Hippocampal formation (tissue), 2 donors: ENCODE measurements at regions not wholly inside any gene's neighbourhood (a gene's known extent, or its start where the extent isn't known, plus 50 kb on each side); places are given as distances from the start of the nearest gene placed in this dataset.
"Not testable (repeated sequence)": the region's sequence is repeated elsewhere in the genome, so short reads cannot be mapped to it uniquely, and the experiment has no call there.

Experiments used
- DNase-seq, 2 donors: peaks; one replicate each; lab custom pipeline; 2025; lab: John Stamatoyannopoulos, UW

DNA sequence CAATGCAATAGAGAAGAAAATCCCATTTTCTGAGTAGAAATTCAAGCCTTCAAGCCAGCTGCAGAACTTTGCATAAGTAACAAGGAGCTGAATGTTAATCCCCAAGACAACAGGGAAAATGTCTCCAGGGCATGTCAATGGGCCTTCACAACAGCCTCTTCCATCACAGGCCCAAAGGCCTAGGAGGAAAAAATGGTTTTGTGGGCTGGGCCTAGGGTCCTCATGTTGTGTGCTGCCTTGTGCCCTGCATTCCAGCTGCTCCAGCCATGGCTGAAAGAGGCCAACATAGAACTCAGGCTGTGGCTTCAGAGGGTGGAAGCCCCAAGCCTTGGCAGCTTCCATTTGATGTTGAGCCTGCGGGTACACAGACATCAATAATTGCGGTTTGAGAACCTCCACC lies 1208.8 kb downstream of the PLA2G4A start:
- not testable (repeated sequence) for DNase-seq

- no peak for DNase-seq
Observed at GRCh38 chr1:188043536-188044245, 1214.9 kb downstream of the PLA2G4A start.

- no peak for DNase-seq
Observed at GRCh38 chr1:188050250-188050649, 1221.5 kb downstream of the PLA2G4A start.

DNA sequence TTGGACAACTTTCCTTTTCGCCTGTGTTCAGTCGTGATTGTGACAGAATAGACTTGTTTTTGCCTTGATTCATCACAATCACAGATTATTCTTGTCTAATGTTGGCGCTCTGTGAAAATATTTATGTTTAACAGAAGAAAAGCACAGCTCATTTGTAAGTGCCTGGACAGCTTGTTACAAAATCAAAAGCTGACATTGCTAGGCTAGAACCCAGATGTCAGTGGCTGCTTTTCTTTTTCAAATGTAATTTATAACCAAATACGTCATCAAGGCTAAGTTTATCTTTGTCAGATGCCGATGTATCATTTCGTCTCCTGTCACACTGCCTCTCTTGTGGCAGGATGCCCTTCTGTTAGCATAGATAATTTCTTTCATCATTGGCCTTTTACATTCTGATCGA lies 1227.3 kb downstream of the PLA2G4A start:
- DNase-seq, result no peak

DNA sequence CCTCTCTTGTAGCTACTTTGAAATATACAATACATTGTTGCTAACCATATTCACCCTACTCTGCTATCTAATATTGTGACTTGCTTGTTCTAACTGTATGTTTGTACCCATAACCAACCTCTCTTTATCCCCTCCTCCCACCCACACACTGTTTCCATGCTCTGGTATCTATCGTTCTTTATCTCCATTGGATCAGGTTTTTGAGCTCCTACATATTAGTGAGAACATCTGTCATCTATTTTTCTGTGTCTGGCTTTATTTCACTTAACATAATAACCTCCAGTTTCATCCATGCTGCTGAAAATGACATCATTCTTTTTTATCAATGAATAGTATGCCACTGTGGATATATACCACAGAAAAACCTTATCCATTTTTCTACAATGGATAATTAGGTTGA lies 1230.1 kb downstream of the PLA2G4A start:
- DNase-seq, result no peak

- no peak for DNase-seq
Observed at GRCh38 chr1:188061881-188062280, 1233.1 kb downstream of the PLA2G4A start.

- no peak for DNase-seq
Observed at GRCh38 chr1:188062456-188062855, 1233.7 kb downstream of the PLA2G4A start.

- no peak for DNase-seq
Observed at GRCh38 chr1:188065917-188066316, 1237.2 kb downstream of the PLA2G4A start.

GRCh38 chr1:188070848-188071247 lies 1242.1 kb downstream of the PLA2G4A start:
- DNase-seq, result no peak

- no peak for DNase-seq
Observed at GRCh38 chr1:188089015-188089414, 1260.3 kb downstream of the PLA2G4A start.

- no peak for DNase-seq
Observed at GRCh38 chr1:188089461-188089860, 1260.7 kb downstream of the PLA2G4A start.

DNA sequence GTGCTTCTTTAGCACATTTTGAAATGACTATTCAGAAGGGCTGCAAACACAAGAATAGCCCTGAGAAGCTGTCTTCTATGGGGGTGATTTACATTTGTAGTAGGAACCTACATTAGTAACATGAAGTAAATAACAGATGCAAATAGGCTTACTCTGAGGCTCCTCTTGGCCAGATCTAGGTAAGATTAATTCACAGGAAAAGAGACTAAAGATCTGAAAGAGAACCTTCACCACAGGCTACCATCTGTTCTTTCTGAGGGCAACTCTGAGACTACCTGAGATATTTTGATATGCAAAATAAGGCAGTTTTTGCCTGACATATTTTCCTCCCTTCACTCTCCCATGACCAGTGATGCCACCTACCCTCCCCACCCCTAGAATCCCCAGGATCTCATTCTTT lies 1267.8 kb downstream of the PLA2G4A start:
- no peak for DNase-seq

DNA sequence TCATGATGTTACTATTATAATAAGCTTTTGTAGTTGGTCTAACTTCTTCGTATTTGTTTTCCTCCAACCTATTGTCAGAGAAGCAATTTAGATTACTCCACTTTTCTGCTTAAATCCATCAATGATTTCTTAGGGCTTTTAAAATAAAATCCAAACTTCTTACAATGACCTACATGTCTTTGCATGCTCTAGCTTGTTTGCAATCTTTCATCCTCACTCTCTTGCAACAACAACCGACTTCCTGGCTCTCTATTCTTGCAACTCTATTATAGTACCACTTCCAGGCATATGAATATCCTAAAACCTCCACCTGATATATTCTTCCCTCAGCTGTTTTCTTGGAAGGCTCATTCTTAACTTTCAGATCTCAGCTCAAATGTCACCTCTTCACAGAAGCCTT lies 1288.7 kb downstream of the PLA2G4A start:
- no peak for DNase-seq

DNA sequence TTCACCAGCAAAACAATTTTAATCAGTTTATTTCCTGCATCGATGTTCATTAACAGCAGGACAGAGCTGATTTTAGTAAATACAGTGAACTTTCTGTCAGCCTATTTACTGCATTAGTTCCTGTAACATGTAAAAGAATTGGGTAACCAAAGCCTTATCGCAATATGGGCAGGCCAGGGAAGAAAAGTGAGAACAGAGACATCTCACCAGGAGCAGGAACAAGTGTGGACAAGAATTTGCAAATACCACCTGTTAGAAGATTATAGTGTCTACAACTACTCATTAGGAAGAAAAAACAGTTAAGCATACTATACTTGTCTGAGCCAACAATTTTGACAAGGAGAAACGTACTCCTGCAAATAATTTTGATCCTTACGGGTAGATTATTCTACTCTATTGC lies 1293.9 kb downstream of the PLA2G4A start:
- no peak for DNase-seq

- no peak for DNase-seq
Observed at GRCh38 chr1:188127507-188127906, 1298.8 kb downstream of the PLA2G4A start.

DNA sequence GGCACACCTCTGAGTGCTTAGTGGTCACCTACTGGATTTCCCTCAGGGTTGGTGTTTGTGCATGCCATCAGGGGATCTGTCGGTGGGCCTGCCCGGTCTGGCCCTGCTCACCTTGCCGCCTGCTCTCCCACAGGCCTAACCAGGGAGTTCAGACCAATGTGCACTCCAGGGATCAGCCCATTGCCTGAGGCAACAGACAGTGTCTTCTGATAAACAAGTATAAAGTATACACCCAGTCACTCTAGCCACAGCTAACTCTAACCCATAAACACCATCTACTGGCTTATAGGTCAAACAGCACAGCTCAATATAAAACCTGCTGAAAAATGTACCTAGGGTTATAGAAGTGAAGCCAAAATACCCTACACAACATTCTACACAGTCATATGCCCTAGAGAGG lies 1300.0 kb downstream of the PLA2G4A start:
- DNase-seq, result no peak

- no peak for DNase-seq
Observed at GRCh38 chr1:188129856-188130838, 1301.4 kb downstream of the PLA2G4A start.

DNA sequence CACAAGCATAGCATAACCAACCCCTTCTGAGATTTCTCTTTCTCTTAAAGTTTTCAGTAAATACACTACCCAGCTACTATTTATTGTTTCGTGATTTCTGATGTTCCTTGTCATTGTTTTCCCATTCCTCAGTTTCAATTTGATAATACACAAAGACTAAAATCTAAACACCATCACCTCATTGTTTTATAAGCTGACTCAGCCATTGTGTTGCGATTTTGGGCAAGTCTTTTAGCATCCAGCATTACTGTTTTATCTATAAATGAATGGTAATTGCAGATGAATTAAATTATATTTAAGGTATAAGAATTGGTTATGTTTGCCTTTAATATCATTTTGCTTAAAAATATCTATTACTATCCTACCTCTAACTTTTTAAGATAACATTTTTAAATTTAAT lies 1308.5 kb downstream of the PLA2G4A start:
- DNase-seq, result no peak

DNA sequence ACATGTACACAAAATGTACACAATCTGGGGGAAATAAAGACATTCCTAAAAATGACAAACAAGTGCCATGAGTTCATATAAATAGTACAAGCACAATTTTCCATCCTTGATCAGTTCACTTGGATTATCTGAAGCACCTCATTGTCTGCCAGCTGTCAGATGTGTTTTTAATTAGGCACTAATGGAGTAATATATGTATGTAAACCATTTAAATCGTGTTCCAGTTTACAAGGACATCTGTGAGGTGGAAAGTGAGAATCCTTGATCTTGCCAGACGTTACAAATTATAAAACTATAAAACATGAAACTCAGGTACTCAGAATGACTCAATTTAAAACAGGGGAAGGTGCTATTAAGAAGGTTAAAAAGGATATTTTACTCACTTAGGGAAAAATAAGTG lies 1312.2 kb downstream of the PLA2G4A start:
- DNase-seq, result no peak

- no peak for DNase-seq
Observed at GRCh38 chr1:188154196-188154595, 1325.4 kb downstream of the PLA2G4A start.

- no peak for DNase-seq
Observed at GRCh38 chr1:188154761-188155160, 1326.0 kb downstream of the PLA2G4A start.

GRCh38 chr1:188155261-188155660 lies 1326.5 kb downstream of the PLA2G4A start:
- DNase-seq, result peak in 1 of 2 donors; percentile 2

DNA sequence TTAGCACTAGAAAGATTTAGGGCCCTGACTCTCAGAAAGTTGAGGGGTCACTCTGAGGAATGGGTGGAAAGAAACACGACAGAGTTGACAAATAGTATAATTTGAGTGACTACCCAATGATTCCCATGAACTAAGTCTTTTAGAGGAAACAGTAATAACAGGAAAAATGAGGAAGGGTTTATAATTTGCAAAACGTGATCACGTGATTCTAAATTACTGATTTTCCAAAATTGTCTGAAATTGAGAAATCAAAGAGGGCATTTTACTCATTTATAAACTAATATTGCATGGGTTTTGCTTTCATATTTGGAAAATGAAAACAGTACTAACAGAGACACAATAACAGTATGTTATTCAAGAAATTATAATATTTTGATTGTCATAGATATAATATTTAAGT lies 1335.7 kb downstream of the PLA2G4A start:
- DNase-seq, result no peak
